ENCODE measurements at regions not wholly inside any gene's neighbourhood (a gene's known extent, or its start where the extent isn't known, plus 50 kb on each side); places are given as distances from the start of the nearest gene placed in this dataset.
A peak's percentile ranks its signal among the peaks of the same experiment; 100 is the strongest.

GRCh38 chr4:176999935-177000543, 207.3 kb upstream of the VEGFC start:
- peak; percentile 43 for ATAC-seq
- no peaks in the 10 kb centered on the region for H3K9me3 ChIP-seq
- no peaks in the 10 kb centered on the region for H3K4me1 ChIP-seq
- TF ChIP-seq CTCF (IDR thresholded peaks at IDR 0.05): no peak
- no peak overlapping the region for H3K4me3 ChIP-seq
- intact Hi-C loops (cut with DNase I): no loop called here
- no peak overlapping the region for H3K27ac ChIP-seq
- no peak for DNase-seq
- H3K27me3 ChIP-seq: no peaks in the 10 kb centered on the region
- H3K36me3 ChIP-seq: no peaks in the 10 kb centered on the region

GRCh38 chr4:177001271-177002175, 208.8 kb upstream of the VEGFC start:
- intact Hi-C loops (cut with DNase I): no loop called here
- ATAC-seq: no peak

GRCh38 chr4:177005674-177006230, 213.0 kb upstream of the VEGFC start:
- no peaks in the 10 kb centered on the region for H3K27me3 ChIP-seq
- DNase-seq (no peak), ATAC-seq (no peak)
- no peak overlapping the region for H3K27ac ChIP-seq
- intact Hi-C loops (cut with DNase I): no loop called here
- H3K4me1 ChIP-seq: no peaks in the 10 kb centered on the region
- no peaks in the 10 kb centered on the region for H3K36me3 ChIP-seq
- TF ChIP-seq CTCF (IDR thresholded peaks at IDR 0.05): no peak
- no peak overlapping the region for H3K4me3 ChIP-seq
- H3K9me3 ChIP-seq: no peaks in the 10 kb centered on the region

More at GRCh38 chr4:177001271-177002175, 208.8 kb upstream of the VEGFC start:
- no peak for TF ChIP-seq CTCF (IDR thresholded peaks at IDR 0.05)
- no peaks in the 10 kb centered on the region for H3K36me3 ChIP-seq
- H3K4me3 ChIP-seq: no peak overlapping the region
- no peaks in the 10 kb centered on the region for H3K4me1 ChIP-seq
- no peaks in the 10 kb centered on the region for H3K9me3 ChIP-seq
- H3K27ac ChIP-seq: no peak overlapping the region
- no peaks in the 10 kb centered on the region for H3K27me3 ChIP-seq
- no peak for DNase-seq

- no peaks in the 10 kb centered on the region for H3K27me3 ChIP-seq
- H3K36me3 ChIP-seq: no peaks in the 10 kb centered on the region
- no peak for TF ChIP-seq CTCF (IDR thresholded peaks at IDR 0.05)
- DNase-seq (no peak), ATAC-seq (no peak)
- no peak overlapping the region for H3K4me3 ChIP-seq
- H3K4me1 ChIP-seq: no peaks in the 10 kb centered on the region
- no peak overlapping the region for H3K27ac ChIP-seq
- no peaks in the 10 kb centered on the region for H3K9me3 ChIP-seq
- intact Hi-C loops (cut with DNase I): no loop called here
Measured at GRCh38 chr4:177006331-177006730, 213.6 kb upstream of the VEGFC start.

- no peak for TF ChIP-seq CTCF (IDR thresholded peaks at IDR 0.05)
- H3K36me3 ChIP-seq: no peaks in the 10 kb centered on the region
- ATAC-seq: no peak
- H3K27ac ChIP-seq: no peak overlapping the region
- intact Hi-C loops (cut with DNase I): no loop called here
- peaks cover 7% of the 10 kb centered on the region for H3K9me3 ChIP-seq
- no peaks in the 10 kb centered on the region for H3K27me3 ChIP-seq
- H3K4me3 ChIP-seq: no peak overlapping the region
- DNase-seq: no peak
- H3K4me1 ChIP-seq: no peaks in the 10 kb centered on the region
Measured at GRCh38 chr4:177008071-177008835, 215.5 kb upstream of the VEGFC start.

Measured in upper lobe of right lung (tissue), 1 donor.